GM19395 (cell line): ENCODE measurements at regions not wholly inside any gene's neighbourhood (a gene's known extent, or its start where the extent isn't known, plus 50 kb on each side); places are given as distances from the start of the nearest gene placed in this dataset.

Experiments used
- ATAC-seq: cut with Tn5 transposase; IDR thresholded peaks from one replicate; pipeline ENCODE4 v1.9.1; 2021; ENCODE audit warnings: mild to moderate bottlenecking, moderate library complexity; ENCODE audit not compliant: unreplicated experiment

- no peak for ATAC-seq
These were observed 100.9 kb downstream of the SAMD9 start for GRCh38 chr7:93016681-93017381.

GRCh38 chr7:93015779-93016481, 101.8 kb downstream of the SAMD9 start:
- ATAC-seq, result no peak

DNA sequence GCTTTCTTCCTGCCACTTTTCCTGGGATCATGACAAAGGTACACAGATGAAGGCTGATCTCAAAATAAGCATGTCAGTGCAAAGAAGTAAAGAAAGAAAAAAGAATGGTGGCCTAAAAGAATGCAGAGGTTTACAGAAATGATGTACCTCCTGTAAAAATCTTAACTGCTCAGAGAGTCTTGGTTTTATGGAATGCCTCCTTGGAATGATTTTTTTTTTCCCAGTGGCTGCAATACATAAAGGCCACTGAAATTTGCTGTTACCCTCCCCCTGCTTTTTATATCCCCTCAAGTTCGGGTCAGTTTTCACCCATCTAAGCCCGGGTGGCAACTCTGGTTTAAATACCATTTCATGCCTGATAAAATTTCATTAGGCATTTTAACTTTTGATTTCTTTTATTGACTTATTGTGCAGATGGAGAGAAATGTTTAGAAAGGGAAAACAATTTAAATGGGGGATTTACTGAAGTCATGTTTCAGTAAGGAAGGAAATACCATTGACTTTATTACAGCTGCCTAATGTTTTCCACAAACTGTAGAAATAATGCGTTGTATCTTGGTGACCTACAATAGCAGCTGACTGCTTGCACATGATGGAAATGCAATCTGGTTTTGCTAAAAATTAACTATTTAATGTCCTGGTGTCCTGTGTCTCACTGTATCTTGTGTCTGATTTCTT, 102.5 kb downstream of the SAMD9 start:
- no peak for ATAC-seq

DNA sequence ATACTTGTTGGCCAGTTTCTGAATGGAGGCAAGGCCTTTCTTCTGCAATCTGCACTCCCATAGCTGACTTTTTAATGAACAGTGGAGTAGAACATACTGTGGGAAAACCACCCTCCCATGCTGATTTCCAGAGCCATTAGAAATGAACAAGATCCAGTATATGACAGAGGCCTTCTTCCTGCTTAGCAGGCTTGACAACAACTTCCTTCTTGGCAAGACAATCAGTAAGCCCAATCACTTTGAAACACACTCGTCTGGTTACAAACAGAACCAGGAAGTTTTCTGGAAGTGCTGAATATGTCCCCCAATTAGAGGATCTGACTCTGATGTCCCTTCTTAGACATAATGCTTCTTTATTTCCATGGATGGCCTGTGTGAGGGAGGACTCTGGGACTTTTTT, 103.4 kb downstream of the SAMD9 start:
- ATAC-seq, result no peak

GRCh38 chr7:93013446-93014061, 104.2 kb downstream of the SAMD9 start:
- no peak for ATAC-seq

- ATAC-seq, result no peak
These were observed 106.2 kb downstream of the SAMD9 start for GRCh38 chr7:93011351-93012294.

- ATAC-seq, result no peak
These were observed 108.9 kb downstream of the SAMD9 start for GRCh38 chr7:93008833-93009232.

GRCh38 chr7:93006480-93007095, 111.2 kb downstream of the SAMD9 start:
- ATAC-seq, result no peak

GRCh38 chr7:93004906-93005305, 112.9 kb downstream of the SAMD9 start:
- no peak for ATAC-seq

GRCh38 chr7:92997719-92998118, 120.1 kb downstream of the SAMD9 start:
- ATAC-seq, result no peak

GRCh38 chr7:92997152-92997551, 120.6 kb downstream of the SAMD9 start:
- ATAC-seq, result no peak

DNA sequence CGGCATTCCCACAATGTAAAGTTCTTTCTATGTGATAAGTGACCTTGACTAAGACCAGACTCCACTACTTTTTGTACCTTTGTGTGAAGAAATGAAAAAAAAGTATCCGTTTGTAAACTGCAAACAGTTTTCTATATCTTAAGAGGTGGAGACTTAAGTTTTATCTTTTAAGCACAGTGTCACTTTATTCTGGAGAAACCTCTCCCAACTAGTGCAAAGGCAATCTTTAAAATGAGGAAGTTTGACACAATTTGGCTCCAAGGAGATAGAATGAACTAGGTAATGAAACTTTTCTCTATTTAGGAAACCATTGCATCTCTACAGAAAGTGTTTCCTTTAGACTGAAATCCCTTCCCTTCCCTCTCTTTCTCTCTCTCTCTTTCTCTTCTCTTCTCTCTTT, 122.9 kb downstream of the SAMD9 start:
- no peak for ATAC-seq

GRCh38 chr7:92992932-92993331, 124.8 kb downstream of the SAMD9 start:
- no peak for ATAC-seq

DNA sequence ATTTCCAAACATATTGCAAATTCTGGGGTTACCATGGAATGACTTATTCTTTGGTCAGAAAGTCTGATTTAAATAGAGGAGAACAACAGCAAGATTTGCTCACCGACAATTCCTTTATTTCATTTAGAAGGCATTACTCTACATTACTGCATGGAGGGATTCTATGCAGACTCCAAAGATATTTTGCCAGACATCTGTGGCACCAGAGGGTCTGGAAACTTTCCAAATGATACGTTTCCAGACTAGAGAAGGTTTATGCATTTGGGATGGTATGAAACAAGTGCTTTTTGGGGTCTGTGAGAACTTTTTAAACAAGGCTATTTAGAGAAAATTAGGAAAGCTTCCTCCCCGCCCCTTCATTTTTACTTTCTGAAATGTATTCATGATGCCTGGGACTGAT, 125.3 kb downstream of the SAMD9 start:
- no peak for ATAC-seq

DNA sequence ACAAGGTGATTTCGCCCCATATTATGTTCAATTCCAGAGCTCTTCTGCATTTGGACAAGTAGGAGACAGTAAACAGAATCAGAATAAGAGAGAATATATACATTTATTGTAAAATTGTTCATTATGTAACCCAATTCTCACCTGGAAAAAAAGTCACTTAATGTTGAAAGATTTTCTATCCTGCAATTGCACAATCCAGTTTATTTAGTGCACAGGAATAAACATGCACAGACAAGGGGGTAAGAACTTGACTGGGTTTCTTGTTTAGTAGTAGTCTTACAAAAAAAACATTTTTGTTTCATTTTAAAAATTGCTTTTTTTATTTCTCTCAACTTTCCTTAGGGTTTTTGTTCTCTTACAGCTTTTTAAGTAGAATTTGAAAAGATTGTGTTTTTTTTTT, 126.6 kb downstream of the SAMD9 start:
- no peak for ATAC-seq

GRCh38 chr7:92988941-92989545, 128.7 kb downstream of the SAMD9 start:
- no peak for ATAC-seq

- no peak for ATAC-seq
These were observed 129.7 kb downstream of the SAMD9 start for GRCh38 chr7:92988051-92988450.

- no peak for ATAC-seq
These were observed 130.2 kb downstream of the SAMD9 start for GRCh38 chr7:92987538-92987937.

GRCh38 chr7:92987095-92987494, 130.7 kb downstream of the SAMD9 start:
- ATAC-seq, result no peak

DNA sequence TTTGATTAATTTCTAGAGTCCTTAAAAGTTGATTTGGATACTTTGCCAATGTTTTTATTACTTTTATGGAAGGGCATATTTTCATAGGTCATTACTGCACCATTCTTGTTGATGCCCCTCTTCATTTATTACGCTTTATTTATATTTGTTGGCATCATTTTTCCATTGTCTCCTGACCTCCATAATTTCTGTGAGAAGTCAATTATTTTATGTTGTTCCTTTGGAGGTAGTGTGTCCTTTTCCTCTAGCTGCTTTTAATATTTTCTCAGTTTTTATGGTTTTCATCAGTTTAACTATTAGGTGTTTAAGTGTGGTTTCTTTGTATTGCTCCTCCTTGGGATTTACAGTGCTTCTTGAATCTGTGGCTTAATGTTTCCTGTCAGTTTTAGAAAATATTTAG, 134.9 kb downstream of the SAMD9 start:
- ATAC-seq, result no peak
